ENCODE measurements at regions not wholly inside any gene's neighbourhood (a gene's known extent, or its start where the extent isn't known, plus 50 kb on each side); places are given as distances from the start of the nearest gene placed in this dataset.
"Not testable (repeated sequence)": the region's sequence is repeated elsewhere in the genome, so short reads cannot be mapped to it uniquely, and the experiment has no call there.

DNA sequence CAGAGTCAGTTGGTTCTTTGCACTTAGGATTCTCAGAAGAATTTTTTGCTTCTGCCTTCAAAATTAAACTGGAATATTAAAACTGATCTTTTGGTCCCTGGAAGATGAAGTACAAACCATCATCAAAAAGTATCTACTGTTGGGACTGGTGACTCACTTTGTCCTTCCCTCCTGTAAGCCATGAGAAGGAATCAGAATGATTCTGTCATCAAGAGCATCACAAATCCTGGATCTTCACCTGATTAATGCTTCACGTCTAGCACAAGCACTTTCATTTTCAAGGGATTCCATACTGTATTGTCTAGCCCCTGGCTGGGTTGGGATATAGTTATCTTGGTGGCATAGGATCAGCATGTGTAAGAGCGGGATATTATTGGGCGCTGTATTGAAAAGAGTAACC lies 69.3 kb upstream of the CYP1B1 start:
- no peak for DNase-seq

DNA sequence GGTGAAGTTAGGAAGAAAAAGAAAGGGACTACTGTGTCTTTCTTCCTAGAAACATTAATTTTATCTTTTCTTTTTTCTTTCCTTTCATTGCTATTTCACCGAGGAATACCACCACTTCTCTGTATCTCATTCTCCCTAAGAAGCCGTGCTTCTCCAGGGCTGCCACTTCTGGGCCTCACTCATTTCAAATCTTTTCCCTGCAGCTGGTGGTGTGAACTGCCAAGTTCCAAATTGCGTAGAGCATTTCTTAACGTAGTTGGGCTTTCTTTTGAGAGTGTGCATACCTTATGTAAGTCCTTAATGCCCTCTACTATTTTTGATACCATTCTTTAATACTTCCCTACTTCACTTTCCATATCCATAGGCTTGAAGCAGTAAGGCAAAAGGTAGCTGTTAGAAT lies 66.7 kb upstream of the CYP1B1 start:
- DNase-seq: no peak

DNA sequence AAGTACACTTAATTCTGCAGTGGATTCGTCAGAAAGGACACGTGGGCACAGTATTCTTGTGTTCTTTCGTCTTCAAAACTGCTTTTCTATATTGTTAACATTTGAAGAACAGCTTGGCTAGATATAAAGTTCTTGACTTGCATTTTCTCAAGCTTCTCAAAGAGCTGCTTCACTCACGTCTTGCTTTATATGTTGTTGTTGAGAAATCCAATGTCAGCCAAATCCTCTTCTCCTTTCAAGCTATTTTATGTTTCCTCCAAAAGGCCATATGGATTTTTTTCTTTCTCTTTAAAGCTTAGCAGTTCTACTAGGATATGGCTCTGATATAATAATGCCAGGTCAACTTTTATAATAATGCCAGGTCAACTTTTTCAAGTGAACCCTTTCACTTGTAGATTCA lies 65.5 kb upstream of the CYP1B1 start:
- DNase-seq: no peak

DNA sequence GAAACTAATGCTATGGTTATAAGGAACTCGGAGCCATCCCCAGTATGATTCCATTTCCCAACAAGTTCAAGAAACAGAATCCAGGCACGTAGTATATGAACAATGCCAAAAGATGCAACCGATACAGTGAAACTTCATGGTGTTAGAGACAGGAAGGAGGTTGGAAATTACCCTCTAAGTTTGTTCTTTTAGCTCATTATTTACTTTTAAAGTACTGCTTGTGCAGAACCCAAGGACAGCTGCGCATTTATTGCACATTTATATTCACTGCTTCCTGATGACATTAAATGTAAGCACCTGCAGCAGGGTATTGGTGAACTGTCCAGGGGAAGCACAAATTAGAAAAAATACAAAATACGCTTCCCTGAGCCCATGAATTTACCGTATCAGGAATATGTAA lies 63.0 kb upstream of the CYP1B1 start:
- no peak for DNase-seq

DNA sequence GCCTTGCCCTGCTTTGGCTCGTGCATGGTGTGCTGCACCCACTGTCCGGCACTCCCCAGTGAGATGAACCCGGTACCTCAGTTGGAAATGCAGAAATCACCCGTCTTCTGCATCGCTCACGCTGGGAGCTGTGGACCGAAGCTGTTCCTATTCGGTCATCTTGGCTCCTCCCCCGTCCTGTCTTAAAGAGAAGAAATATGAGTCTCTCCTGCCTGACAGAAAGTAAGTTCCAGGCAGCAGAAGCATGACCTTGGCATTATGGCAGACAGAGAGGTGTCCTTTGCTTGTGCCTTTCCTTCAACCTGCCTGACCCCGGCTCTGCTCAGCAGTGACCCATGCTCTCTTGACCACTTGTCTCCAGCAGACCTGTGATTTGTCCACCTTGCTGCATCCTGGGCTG lies 62.5 kb upstream of the CYP1B1 start:
- no peak for DNase-seq

DNA sequence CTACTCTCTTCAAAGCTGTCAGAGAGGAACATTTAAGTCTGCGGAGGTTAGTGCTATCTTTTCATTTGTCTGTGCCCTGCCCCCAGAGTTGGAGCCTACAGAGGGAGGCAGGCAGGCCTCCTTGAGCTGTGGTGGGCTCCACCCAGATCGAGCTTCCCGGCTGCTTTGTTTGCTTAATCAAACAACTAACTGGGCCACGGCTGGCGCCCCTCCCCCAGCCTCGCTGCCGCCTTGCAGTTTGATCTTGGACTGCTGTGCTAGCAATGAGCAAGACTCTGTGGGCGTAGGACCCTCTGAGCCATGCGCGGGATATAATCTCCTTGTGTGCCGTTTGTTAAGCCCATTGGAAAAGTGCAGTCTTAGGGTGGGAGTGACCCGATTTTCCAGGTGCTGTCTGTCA lies 62.0 kb upstream of the CYP1B1 start:
- DNase-seq: not testable (repeated sequence)

DNA sequence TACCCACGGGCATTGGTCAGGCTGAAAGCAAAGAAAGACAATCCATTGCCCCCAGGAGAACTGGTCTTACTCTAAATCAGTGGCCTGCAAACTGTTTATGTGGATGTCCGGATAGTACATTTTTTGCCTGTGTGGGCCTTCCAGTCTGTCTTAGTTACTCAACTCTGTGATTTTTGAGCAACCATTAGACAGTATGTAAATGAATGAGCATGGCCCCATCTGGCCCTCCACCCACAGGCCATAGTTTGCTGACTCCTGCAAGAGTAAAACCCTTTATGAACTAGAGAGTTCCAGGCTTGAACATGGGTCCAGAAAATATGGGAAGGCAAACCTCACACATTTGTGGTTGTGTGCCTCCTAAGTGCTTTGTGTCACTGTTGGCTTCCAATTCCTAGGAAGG lies 55.7 kb upstream of the CYP1B1 start:
- DNase-seq: no peak

DNA sequence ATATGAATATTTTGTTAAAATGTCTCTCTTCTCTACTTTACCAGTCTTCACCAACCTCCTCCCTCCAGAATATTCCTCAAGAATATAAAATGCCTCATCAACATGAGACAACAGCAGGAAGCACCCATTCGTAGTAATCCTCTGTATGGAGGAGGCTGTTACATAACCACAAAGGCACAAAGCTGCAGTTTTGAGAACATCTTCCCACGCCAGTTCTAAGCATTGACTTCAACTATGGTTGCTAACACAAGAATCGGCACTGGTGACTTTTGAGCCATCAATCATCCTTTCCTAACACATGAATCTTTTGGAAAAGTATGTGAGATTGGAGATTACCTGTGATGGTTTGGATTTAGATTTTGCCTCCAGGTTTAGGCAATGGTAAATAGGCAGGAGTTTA lies 54.9 kb upstream of the CYP1B1 start:
- no peak for DNase-seq

DNA sequence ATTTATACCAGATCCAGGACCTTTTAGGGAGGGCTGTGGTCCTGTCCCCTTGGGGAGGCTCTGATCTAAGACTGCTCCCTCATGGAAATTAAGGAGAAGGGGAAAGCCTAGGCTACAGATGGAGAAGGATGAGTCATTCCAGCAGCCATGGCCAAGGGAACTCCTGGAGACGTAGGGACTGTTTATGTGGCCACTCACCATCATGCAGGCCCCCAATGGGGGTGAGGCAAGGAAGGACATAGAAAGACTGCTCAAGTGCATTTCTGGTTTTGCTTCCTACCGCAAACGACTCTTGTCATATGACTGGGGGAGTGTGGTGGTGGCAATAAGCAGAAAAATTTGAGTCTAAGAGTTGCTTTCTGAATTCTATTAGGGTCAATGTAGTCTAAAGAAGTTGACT lies 54.0 kb upstream of the CYP1B1 start:
- DNase-seq: no peak

DNA sequence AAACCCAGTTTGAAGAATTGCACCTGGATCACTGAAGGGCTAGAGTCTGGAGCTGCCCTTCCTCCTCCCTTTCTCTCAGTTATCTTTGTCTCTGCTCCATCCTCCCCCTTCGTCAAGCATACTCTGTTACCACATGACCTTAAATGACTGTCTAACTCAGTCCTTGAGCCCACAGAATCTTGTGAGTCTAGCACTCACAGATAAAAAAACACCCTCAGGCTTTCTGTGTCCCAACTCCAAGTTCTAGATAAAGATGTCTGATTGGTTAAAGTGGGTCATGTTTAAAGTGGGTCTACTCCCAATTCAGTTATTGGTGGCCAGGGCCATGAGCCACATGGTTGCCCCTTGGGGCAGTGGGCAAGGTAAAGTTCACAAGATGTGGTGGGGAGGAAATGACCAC lies 53.5 kb upstream of the CYP1B1 start:
- no peak for DNase-seq

DNA sequence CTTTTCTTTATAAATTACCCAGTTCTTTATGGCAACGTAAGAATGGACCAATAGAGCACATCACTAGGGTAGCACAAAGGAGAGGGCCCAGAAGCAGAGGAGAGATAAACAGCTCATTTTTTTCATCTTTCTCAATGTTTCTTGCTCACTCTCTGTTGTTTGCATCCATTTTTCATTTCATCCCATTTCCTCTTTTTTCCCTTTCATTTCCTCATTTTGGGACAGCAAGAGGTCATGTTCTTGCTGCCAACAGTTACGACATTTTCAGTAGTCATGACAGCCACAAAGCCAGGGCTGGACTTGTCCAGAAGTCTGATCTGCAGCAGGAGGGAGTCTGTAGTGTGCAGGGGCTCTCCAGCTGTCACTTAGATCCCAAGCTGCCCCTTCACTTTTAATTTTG lies 52.7 kb upstream of the CYP1B1 start:
- no peak for DNase-seq

DNA sequence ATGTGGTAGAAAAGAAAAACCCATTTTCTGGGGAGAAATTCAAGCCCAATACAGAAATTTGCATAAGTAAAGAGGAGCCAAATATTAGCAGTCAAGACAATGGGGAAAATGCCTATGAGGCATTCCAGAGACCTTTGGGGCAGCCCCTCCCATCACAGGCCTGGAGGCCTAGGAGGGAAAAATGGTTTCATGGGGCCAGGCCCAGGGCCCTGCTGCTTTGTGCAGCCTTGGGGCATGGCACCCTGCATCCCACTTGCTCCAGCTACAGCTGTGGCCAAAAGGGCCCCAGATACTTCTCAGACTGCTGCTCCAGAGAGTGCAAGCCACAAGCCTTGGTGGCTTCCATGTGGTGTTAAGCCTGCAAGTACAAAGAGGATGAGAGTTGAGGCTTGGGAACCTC lies 51.3 kb upstream of the CYP1B1 start:
- no peak for DNase-seq

DNA sequence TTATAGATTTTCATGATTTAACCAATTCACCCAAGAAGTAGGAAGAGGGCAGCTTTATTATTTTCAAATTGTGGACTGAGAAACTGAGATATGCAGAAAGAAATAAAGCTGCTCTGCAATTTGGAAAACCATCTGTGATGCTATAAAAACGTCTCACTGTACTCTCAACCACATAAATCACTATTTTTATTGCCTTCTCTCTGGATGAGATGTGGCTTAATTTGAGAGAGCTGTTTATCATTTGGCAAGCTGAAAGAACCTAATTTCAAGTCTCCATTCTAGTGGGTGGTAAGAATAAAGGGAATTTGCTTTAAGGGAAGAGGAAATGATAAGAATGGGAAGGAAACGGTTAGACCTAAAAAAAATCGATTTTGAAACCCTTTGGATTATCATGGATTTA lies 49.9 kb upstream of the CYP1B1 start:
- DNase-seq: no peak
